ENCODE measurements at regions not wholly inside any gene's neighbourhood (a gene's known extent, or its start where the extent isn't known, plus 50 kb on each side); places are given as distances from the start of the nearest gene placed in this dataset.
"Not testable (repeated sequence)": the region's sequence is repeated elsewhere in the genome, so short reads cannot be mapped to it uniquely, and the experiment has no call there.

GRCh38 chr18:38301621-38302020 lies 736.0 kb upstream of the CELF4 start:
- no peak for DNase-seq

- DNase-seq = no peak
These were observed 732.3 kb upstream of the CELF4 start for GRCh38 chr18:38297910-38298309.

- DNase-seq = no peak
These were observed 724.6 kb upstream of the CELF4 start for GRCh38 chr18:38290229-38290628.

- DNase-seq = no peak
These were observed 719.4 kb upstream of the CELF4 start for GRCh38 chr18:38284972-38285371.

GRCh38 chr18:38263066-38263465 lies 697.5 kb upstream of the CELF4 start:
- DNase-seq = no peak

GRCh38 chr18:38262661-38263060 lies 697.1 kb upstream of the CELF4 start:
- DNase-seq = no peak

GRCh38 chr18:38257661-38258060 lies 692.1 kb upstream of the CELF4 start:
- DNase-seq = no peak

- no peak for DNase-seq
These were observed 690.8 kb upstream of the CELF4 start for GRCh38 chr18:38256366-38256765.

GRCh38 chr18:38250971-38251370 lies 685.4 kb upstream of the CELF4 start:
- DNase-seq = no peak

- no peak for DNase-seq
These were observed 678.9 kb upstream of the CELF4 start for GRCh38 chr18:38244480-38244879.

GRCh38 chr18:38243291-38243690 lies 677.7 kb upstream of the CELF4 start:
- DNase-seq = no peak

GRCh38 chr18:38241736-38242135 lies 676.1 kb upstream of the CELF4 start:
- DNase-seq = no peak

- DNase-seq = no peak
These were observed 675.6 kb upstream of the CELF4 start for GRCh38 chr18:38241216-38241615.

- DNase-seq = no peak
These were observed 674.0 kb upstream of the CELF4 start for GRCh38 chr18:38239606-38240005.

GRCh38 chr18:38237796-38238195 lies 672.2 kb upstream of the CELF4 start:
- no peak for DNase-seq

- no peak for DNase-seq
These were observed 656.0 kb upstream of the CELF4 start for GRCh38 chr18:38221476-38222100.

GRCh38 chr18:38198956-38199355 lies 633.4 kb upstream of the CELF4 start:
- DNase-seq = no peak

- DNase-seq = no peak
These were observed 632.9 kb upstream of the CELF4 start for GRCh38 chr18:38198526-38198925.

- DNase-seq = no peak
These were observed 620.9 kb upstream of the CELF4 start for GRCh38 chr18:38186491-38186890.

- DNase-seq = no peak
These were observed 609.0 kb upstream of the CELF4 start for GRCh38 chr18:38174594-38174993.

- no peak for DNase-seq
These were observed 608.6 kb upstream of the CELF4 start for GRCh38 chr18:38174173-38174572.

- DNase-seq = no peak
These were observed 605.2 kb upstream of the CELF4 start for GRCh38 chr18:38170845-38171244.

GRCh38 chr18:38167623-38168022 lies 602.0 kb upstream of the CELF4 start:
- DNase-seq = no peak

GRCh38 chr18:38153116-38153515 lies 587.5 kb upstream of the CELF4 start:
- not testable (repeated sequence) for DNase-seq

- no peak for DNase-seq
These were observed 551.1 kb upstream of the CELF4 start for GRCh38 chr18:38116716-38117115.

Data from hindlimb muscle (tissue), 1 donor.